Panc1 (cell line): ENCODE measurements at regions not wholly inside any gene's neighbourhood (a gene's known extent, or its start where the extent isn't known, plus 50 kb on each side); places are given as distances from the start of the nearest gene placed in this dataset.

ENCODE experiments used
- CTCF ChIP-seq: fragments of 450-650 bp; IDR thresholded peaks from 2 replicates; pipeline ENCODE4 v1.5.1; 2017; ENCODE audit warnings: mild to moderate bottlenecking
- POLR2AphosphoS5 ChIP-seq: IDR thresholded peaks from 2 replicates; pipeline ENCODE4 v1.6.1; 2012; ENCODE audit warnings: mild to moderate bottlenecking, low read depth, low read length, moderate library complexity
- TCF7L2 ChIP-seq: IDR thresholded peaks from 2 replicates; pipeline ENCODE4 v1.6.1; 2011; ENCODE audit warnings: mild to moderate bottlenecking, low read depth, low read length, inconsistent platforms

- no peak for TF ChIP-seq CTCF
- no peak for TF ChIP-seq POLR2AphosphoS5
- TF ChIP-seq TCF7L2, result no peak
Measured at GRCh38 chr5:166127766-166128570, 2163.5 kb upstream of the WWC1 start.
